SK-N-SH treated with all-trans-retinoic acid at 6 μM for 48 hours (cell line): ENCODE measurements at regions not wholly inside any gene's neighbourhood (a gene's known extent, or its start where the extent isn't known, plus 50 kb on each side); places are given as distances from the start of the nearest gene placed in this dataset.

Experiments
- BACH2 ChIP-seq: fragments of 250-450 bp; sonication (Bioruptor Pico); IDR thresholded peaks from 2 replicates; pipeline ENCODE4 v1.9.0; 2021; ENCODE audit warnings: mild to moderate bottlenecking, borderline replicate concordance
- ESRRG ChIP-seq: fragments of 250-450 bp; sonication (Bioruptor Pico); IDR thresholded peaks from 2 replicates; pipeline ENCODE4 v1.6.1; 2021; ENCODE audit warnings: mild to moderate bottlenecking
- ISL1 ChIP-seq: fragments of 250-450 bp; sonication (Bioruptor Pico); IDR thresholded peaks from 2 replicates; pipeline ENCODE4 v2.1.2; 2022; ENCODE audit warnings: mild to moderate bottlenecking, moderate library complexity
- PPARA ChIP-seq: fragments of 250-450 bp; sonication (Bioruptor Pico); IDR thresholded peaks from 2 replicates; pipeline ENCODE4 v1.5.0; 2020; ENCODE audit warnings: mild to moderate bottlenecking, borderline replicate concordance
- RARB ChIP-seq: fragments of 250-450 bp; sonication (Bioruptor Pico); IDR thresholded peaks from 2 replicates; pipeline ENCODE4 v1.8.0; 2021; ENCODE audit warnings: mild to moderate bottlenecking, moderate library complexity
- TOX ChIP-seq: fragments of 250-450 bp; sonication (Bioruptor Pico); IDR thresholded peaks from 2 replicates; pipeline ENCODE4 v1.8.0; 2021; ENCODE audit warnings: mild to moderate bottlenecking, moderate library complexity, borderline replicate concordance
- ZC3H10 ChIP-seq: fragments of 250-450 bp; sonication (Bioruptor Pico); IDR thresholded peaks from 2 replicates; pipeline ENCODE4 v1.5.1; 2021; ENCODE audit warnings: mild to moderate bottlenecking, moderate library complexity
- ZFP3 ChIP-seq: fragments of 250-450 bp; sonication (Bioruptor Pico); IDR thresholded peaks from 2 replicates; pipeline ENCODE4 v1.5.0; 2020; ENCODE audit warnings: mild to moderate bottlenecking, moderate library complexity
- ZFP30 ChIP-seq: fragments of 450-650 bp; formaldehyde crosslinking; IDR thresholded peaks from 2 replicates; pipeline ENCODE4 v1.5.0; 2022; ENCODE audit warnings: mild to moderate bottlenecking, moderate library complexity
- TF ChIP-seq, protein P1 (sequence below): fragments of 250-450 bp; sonication (Bioruptor Pico); IDR thresholded peaks from 2 replicates; pipeline ENCODE4 v1.5.0; 2020; ENCODE audit warnings: mild to moderate bottlenecking, moderate library complexity
- TF ChIP-seq, protein P2 (sequence below): fragments of 250-450 bp; sonication (Bioruptor Pico); IDR thresholded peaks from 2 replicates; pipeline ENCODE4 v1.8.0; 2020; ENCODE audit warnings: mild to moderate bottlenecking, moderate library complexity, borderline replicate concordance
- TF ChIP-seq, protein P3 (sequence below): fragments of 250-450 bp; sonication (Bioruptor Pico); IDR thresholded peaks from 2 replicates; pipeline ENCODE4 v1.8.0; 2021; ENCODE audit warnings: low read depth, mild to moderate bottlenecking, moderate library complexity, borderline replicate concordance
- TF ChIP-seq, protein P4 (sequence below): fragments of 250-450 bp; sonication (Bioruptor Pico); IDR thresholded peaks from 2 replicates; pipeline ENCODE4 v1.5.1; 2020; ENCODE audit warnings: low read depth, mild to moderate bottlenecking, moderate library complexity

DNA sequence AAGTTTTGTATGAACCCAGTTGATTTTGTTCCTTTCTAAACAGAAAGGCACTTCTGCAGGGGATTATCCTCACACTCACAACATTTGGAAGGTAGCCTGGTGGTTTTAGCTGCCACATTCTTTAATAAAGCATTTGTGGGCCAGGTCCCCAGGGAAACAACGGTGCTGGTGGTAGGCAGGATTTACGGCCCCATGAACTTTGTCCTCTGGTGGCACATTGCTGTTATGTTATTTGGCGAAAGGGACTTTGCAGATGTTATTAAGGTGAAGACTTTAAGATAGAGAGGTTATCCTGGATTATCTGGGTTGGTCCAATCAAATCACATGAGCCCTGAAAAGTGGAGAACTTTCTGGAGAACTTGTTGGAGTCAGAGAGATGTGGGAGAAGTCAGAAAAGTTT lies 86.3 kb upstream of the C9orf72 start:
- no peak for TF ChIP-seq ZFP30 (CRISPR knock-in tag)
- no peak for TF ChIP-seq ZFP3 (CRISPR knock-in tag)
- TF ChIP-seq, protein P1, sequence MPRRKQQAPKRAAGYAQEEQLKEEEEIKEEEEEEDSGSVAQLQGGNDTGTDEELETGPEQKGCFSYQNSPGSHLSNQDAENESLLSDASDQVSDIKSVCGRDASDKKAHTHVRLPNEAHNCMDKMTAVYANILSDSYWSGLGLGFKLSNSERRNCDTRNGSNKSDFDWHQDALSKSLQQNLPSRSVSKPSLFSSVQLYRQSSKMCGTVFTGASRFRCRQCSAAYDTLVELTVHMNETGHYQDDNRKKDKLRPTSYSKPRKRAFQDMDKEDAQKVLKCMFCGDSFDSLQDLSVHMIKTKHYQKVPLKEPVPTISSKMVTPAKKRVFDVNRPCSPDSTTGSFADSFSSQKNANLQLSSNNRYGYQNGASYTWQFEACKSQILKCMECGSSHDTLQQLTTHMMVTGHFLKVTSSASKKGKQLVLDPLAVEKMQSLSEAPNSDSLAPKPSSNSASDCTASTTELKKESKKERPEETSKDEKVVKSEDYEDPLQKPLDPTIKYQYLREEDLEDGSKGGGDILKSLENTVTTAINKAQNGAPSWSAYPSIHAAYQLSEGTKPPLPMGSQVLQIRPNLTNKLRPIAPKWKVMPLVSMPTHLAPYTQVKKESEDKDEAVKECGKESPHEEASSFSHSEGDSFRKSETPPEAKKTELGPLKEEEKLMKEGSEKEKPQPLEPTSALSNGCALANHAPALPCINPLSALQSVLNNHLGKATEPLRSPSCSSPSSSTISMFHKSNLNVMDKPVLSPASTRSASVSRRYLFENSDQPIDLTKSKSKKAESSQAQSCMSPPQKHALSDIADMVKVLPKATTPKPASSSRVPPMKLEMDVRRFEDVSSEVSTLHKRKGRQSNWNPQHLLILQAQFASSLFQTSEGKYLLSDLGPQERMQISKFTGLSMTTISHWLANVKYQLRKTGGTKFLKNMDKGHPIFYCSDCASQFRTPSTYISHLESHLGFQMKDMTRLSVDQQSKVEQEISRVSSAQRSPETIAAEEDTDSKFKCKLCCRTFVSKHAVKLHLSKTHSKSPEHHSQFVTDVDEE (CRISPR knock-in tag) = no peak
- TF ChIP-seq, protein P2, sequence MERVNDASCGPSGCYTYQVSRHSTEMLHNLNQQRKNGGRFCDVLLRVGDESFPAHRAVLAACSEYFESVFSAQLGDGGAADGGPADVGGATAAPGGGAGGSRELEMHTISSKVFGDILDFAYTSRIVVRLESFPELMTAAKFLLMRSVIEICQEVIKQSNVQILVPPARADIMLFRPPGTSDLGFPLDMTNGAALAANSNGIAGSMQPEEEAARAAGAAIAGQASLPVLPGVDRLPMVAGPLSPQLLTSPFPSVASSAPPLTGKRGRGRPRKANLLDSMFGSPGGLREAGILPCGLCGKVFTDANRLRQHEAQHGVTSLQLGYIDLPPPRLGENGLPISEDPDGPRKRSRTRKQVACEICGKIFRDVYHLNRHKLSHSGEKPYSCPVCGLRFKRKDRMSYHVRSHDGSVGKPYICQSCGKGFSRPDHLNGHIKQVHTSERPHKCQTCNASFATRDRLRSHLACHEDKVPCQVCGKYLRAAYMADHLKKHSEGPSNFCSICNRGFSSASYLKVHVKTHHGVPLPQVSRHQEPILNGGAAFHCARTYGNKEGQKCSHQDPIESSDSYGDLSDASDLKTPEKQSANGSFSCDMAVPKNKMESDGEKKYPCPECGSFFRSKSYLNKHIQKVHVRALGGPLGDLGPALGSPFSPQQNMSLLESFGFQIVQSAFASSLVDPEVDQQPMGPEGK (CRISPR knock-in tag) = no peak
- TF ChIP-seq PPARA = no peak
- TF ChIP-seq BACH2 (CRISPR knock-in tag) = no peak
- no peak for TF ChIP-seq TOX (CRISPR knock-in tag)
- TF ChIP-seq, protein P3, sequence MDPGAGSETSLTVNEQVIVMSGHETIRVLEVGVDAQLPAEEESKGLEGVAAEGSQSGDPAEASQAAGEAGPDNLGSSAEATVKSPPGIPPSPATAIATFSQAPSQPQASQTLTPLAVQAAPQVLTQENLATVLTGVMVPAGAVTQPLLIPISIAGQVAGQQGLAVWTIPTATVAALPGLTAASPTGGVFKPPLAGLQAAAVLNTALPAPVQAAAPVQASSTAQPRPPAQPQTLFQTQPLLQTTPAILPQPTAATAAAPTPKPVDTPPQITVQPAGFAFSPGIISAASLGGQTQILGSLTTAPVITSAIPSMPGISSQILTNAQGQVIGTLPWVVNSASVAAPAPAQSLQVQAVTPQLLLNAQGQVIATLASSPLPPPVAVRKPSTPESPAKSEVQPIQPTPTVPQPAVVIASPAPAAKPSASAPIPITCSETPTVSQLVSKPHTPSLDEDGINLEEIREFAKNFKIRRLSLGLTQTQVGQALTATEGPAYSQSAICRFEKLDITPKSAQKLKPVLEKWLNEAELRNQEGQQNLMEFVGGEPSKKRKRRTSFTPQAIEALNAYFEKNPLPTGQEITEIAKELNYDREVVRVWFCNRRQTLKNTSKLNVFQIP (CRISPR knock-in tag) = no peak
- TF ChIP-seq, protein P4, sequence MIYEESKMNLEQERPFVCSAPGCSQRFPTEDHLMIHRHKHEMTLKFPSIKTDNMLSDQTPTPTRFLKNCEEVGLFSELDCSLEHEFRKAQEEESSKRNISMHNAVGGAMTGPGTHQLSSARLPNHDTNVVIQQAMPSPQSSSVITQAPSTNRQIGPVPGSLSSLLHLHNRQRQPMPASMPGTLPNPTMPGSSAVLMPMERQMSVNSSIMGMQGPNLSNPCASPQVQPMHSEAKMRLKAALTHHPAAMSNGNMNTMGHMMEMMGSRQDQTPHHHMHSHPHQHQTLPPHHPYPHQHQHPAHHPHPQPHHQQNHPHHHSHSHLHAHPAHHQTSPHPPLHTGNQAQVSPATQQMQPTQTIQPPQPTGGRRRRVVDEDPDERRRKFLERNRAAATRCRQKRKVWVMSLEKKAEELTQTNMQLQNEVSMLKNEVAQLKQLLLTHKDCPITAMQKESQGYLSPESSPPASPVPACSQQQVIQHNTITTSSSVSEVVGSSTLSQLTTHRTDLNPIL (CRISPR knock-in tag) = no peak
- TF ChIP-seq RARB (CRISPR knock-in tag) = no peak
- TF ChIP-seq ESRRG (CRISPR knock-in tag) = no peak
- TF ChIP-seq ZC3H10 (CRISPR knock-in tag) = no peak
- no peak for TF ChIP-seq ISL1 (CRISPR knock-in tag)
